ENCODE measurements at regions not wholly inside any gene's neighbourhood (a gene's known extent, or its start where the extent isn't known, plus 50 kb on each side); places are given as distances from the start of the nearest gene placed in this dataset.

DNA sequence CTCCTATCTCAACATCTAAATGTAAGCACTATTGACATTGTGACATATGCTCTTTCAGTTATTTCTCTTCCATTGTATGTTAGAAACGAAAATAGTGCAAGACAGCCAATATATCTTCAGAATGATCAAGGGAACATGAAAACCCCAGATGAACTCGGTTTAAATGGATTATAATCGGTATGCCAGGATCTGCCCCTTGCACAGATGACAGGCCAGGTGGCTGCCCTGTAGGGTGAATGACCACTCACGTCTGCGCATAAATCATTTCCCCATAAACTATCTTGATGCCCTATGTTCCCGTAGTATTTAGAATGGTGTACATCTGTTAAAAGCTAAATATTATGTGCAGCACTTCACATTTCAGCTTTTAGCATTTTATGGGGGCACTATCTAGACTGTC lies 69.7 kb upstream of the RANBP3L start:
- TF ChIP-seq, protein P1, sequence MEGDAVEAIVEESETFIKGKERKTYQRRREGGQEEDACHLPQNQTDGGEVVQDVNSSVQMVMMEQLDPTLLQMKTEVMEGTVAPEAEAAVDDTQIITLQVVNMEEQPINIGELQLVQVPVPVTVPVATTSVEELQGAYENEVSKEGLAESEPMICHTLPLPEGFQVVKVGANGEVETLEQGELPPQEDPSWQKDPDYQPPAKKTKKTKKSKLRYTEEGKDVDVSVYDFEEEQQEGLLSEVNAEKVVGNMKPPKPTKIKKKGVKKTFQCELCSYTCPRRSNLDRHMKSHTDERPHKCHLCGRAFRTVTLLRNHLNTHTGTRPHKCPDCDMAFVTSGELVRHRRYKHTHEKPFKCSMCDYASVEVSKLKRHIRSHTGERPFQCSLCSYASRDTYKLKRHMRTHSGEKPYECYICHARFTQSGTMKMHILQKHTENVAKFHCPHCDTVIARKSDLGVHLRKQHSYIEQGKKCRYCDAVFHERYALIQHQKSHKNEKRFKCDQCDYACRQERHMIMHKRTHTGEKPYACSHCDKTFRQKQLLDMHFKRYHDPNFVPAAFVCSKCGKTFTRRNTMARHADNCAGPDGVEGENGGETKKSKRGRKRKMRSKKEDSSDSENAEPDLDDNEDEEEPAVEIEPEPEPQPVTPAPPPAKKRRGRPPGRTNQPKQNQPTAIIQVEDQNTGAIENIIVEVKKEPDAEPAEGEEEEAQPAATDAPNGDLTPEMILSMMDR (IDR thresholded peaks at IDR 0.05; ENCODE audit: low read length), result no peak
- H3K79me2 ChIP-seq (ENCODE audit: low read length), result no peaks in the 10 kb centered on the region
- H3K9ac ChIP-seq (ENCODE audit: low read length), result no peak overlapping the region

DNA sequence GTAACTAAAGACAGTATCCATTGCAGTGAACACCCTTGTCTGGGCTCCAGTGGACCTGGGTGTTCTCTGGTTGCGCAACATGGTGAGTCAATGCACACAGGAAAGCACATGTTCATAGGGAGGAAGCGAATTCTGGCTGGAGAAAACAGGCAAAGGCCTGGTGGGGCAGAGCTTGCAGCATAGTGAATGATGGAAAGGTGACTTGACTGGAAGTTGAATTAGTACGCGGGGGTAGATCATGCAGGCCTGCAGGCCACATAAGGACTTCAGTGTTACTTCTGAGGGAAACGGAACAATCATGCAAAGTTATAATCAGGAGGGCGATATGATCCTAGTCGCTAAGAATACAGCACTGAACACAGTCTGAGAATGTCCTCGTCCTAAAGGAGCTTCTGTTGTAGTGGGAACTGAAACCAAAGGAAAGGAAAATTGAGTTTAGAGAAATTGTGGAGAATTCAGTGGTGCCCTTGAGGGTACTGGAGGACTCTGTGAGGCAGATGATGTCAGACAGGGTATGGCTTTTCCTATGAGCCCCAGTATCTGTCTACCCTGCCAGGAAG lies 71.9 kb upstream of the RANBP3L start:
- no peak for TF ChIP-seq EZH2 (optimal IDR thresholded peaks at IDR 0.05; ENCODE audit: low read depth, low read length)
- TF ChIP-seq EZH2phosphoT487 (IDR thresholded peaks at IDR 0.05; ENCODE audit: low read length), result no peak
- TF ChIP-seq, protein P1 (IDR thresholded peaks at IDR 0.05; ENCODE audit: low read length), result no peak
- Histone ChIP-seq H2AFZ (ENCODE audit: low read length) (no peak overlapping the region), H3K4me2 (ENCODE audit: low read depth, low read length) (no peak overlapping the region), H3K4me1 (ENCODE audit: low read length) (no peaks in the 10 kb centered on the region), H3K27ac (ENCODE audit: low read length) (no peak overlapping the region), H3K9ac (ENCODE audit: low read length) (no peak overlapping the region), H3K27me3 (replicated peaks; ENCODE audit: insufficient read depth, low read length) (no peaks in the 10 kb centered on the region), H3K9me2 (replicated peaks; ENCODE audit: insufficient read depth, low read length) (no peaks in the 10 kb centered on the region), H3K4me3 (ENCODE audit: low read length) (no peak overlapping the region), H3K79me2 (ENCODE audit: low read length) (no peaks in the 10 kb centered on the region), H3K9me3 (replicated peaks; ENCODE audit: insufficient read depth, low read length) (no peaks in the 10 kb centered on the region), H3F3A (ENCODE audit: insufficient read depth, low read length) (no peaks in the 10 kb centered on the region), H4K20me1 (ENCODE audit: insufficient read depth, low read length) (no peaks in the 10 kb centered on the region), H3K36me3 (replicated peaks; ENCODE audit: insufficient read depth, low read length) (no peaks in the 10 kb centered on the region)
- no peak for DNase-seq

More for the DNA sequence above, 69.7 kb upstream of the RANBP3L start:
- H2AFZ ChIP-seq (ENCODE audit: low read length), result no peak overlapping the region
- no peaks in the 10 kb centered on the region for H4K20me1 ChIP-seq (ENCODE audit: insufficient read depth, low read length)
- H3F3A ChIP-seq (ENCODE audit: insufficient read depth, low read length), result no peaks in the 10 kb centered on the region
- no peak overlapping the region for H3K27ac ChIP-seq (ENCODE audit: low read length)
- DNase-seq, result no peak
- H3K4me1 ChIP-seq (ENCODE audit: low read length), result no peaks in the 10 kb centered on the region
- no peaks in the 10 kb centered on the region for H3K36me3 ChIP-seq (replicated peaks; ENCODE audit: insufficient read depth, low read length)
- no peaks in the 10 kb centered on the region for H3K9me3 ChIP-seq (replicated peaks; ENCODE audit: insufficient read depth, low read length)
- H3K9me2 ChIP-seq (replicated peaks; ENCODE audit: insufficient read depth, low read length), result no peaks in the 10 kb centered on the region
- no peaks in the 10 kb centered on the region for H3K27me3 ChIP-seq (replicated peaks; ENCODE audit: insufficient read depth, low read length)
- no peak overlapping the region for H3K4me2 ChIP-seq (ENCODE audit: low read depth, low read length)
- no peak overlapping the region for H3K4me3 ChIP-seq (ENCODE audit: low read length)

DNA sequence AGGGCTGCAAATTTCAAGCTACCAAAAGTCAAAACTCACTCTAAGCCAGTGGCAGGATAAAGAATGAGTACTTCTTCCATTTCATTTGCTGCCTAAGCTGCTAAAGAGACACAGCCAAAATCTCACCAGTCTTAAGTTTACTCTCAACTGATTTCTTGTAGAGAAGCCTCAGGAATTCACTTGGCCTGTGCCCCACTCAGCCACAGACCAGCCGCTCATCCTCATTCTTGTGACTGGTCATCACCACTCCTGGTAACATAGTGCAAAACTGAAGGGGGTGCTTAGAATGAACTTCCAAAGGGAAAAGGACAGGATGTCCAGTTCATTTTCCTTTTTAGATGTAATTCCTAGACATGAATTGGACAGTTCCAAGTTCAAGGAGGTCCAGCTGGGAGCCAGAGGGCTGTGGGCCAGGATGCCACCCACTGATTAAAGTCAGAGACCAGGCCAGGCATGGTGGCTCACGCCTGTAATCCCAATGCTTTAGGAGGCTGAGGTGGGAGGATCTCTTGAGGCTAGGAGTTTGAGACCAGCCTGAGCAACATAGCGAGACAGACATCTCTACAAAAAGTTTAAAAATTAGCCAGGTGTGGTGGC lies 72.7 kb upstream of the RANBP3L start:
- H2AFZ ChIP-seq (ENCODE audit: low read length), result no peak overlapping the region
- no peak overlapping the region for H3K9ac ChIP-seq (ENCODE audit: low read length)
- H3K36me3 ChIP-seq (replicated peaks; ENCODE audit: insufficient read depth, low read length), result no peaks in the 10 kb centered on the region
- H3K4me2 ChIP-seq (ENCODE audit: low read depth, low read length), result no peak overlapping the region
- DNase-seq, result no peak
- no peaks in the 10 kb centered on the region for H4K20me1 ChIP-seq (ENCODE audit: insufficient read depth, low read length)
- no peaks in the 10 kb centered on the region for H3K9me2 ChIP-seq (replicated peaks; ENCODE audit: insufficient read depth, low read length)
- no peaks in the 10 kb centered on the region for H3K4me1 ChIP-seq (ENCODE audit: low read length)
- H3K27me3 ChIP-seq (replicated peaks; ENCODE audit: insufficient read depth, low read length), result no peaks in the 10 kb centered on the region
- no peaks in the 10 kb centered on the region for H3K79me2 ChIP-seq (ENCODE audit: low read length)
- no peak overlapping the region for H3K27ac ChIP-seq (ENCODE audit: low read length)
- no peaks in the 10 kb centered on the region for H3F3A ChIP-seq (ENCODE audit: insufficient read depth, low read length)
- no peaks in the 10 kb centered on the region for H3K9me3 ChIP-seq (replicated peaks; ENCODE audit: insufficient read depth, low read length)
- TF ChIP-seq EZH2 (optimal IDR thresholded peaks at IDR 0.05; ENCODE audit: low read depth, low read length) (no peak), EZH2phosphoT487 (IDR thresholded peaks at IDR 0.05; ENCODE audit: low read length) (no peak)
- TF ChIP-seq, protein P1 (IDR thresholded peaks at IDR 0.05; ENCODE audit: low read length), result no peak
- H3K4me3 ChIP-seq (ENCODE audit: low read length), result no peak overlapping the region
